Keratinocyte (primary cell): ENCODE measurements at regions not wholly inside any gene's neighbourhood (a gene's known extent, or its start where the extent isn't known, plus 50 kb on each side); places are given as distances from the start of the nearest gene placed in this dataset.

Source experiments
- EZH2 ChIP-seq: IDR thresholded peaks from one replicate; pipeline ENCODE4 v1.6.1; 2012; ENCODE audit warnings: inconsistent platforms, mild to moderate bottlenecking, low read length, moderate library complexity
- TF ChIP-seq, protein P1 (sequence below), 3 experiments: IDR thresholded peaks in 1 of 3; conservative IDR thresholded peaks in 1 of 3; optimal IDR thresholded peaks in 1 of 3; 2 replicates in 2 of 3; 3 replicates in 1 of 3; pipeline versions ENCODE3 to v1.5.1; 2011; ENCODE audit warnings: low read length in 3 of 3, mild to moderate bottlenecking in 3 of 3, moderate library complexity in 2 of 3, control low read depth in 1 of 3, inconsistent platforms in 1 of 3; ENCODE audit not compliant: insufficient read depth in 2 of 3; ENCODE audit errors: extremely low read depth in 1 of 3

DNA sequence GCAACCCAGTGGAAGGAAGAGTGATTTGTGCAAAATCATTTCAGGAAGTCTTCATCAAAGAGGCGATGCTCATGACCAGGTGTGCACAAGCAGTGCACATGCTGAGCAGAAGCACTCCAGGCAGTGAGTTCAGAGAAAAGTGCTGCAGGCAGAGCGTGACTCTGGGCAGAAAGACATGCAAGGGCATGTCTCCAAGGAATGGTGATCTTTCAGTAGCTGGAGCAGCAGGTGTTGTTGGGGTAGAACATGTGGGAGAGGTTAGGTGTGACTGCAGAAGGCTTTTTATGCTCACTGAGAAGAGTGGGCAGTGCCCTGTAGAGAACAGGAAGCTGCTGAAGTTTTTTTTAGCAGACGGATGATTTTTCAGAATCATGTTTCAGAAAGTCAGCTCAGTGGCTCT, 545.4 kb upstream of the TLE4 start:
- TF ChIP-seq, protein P1, sequence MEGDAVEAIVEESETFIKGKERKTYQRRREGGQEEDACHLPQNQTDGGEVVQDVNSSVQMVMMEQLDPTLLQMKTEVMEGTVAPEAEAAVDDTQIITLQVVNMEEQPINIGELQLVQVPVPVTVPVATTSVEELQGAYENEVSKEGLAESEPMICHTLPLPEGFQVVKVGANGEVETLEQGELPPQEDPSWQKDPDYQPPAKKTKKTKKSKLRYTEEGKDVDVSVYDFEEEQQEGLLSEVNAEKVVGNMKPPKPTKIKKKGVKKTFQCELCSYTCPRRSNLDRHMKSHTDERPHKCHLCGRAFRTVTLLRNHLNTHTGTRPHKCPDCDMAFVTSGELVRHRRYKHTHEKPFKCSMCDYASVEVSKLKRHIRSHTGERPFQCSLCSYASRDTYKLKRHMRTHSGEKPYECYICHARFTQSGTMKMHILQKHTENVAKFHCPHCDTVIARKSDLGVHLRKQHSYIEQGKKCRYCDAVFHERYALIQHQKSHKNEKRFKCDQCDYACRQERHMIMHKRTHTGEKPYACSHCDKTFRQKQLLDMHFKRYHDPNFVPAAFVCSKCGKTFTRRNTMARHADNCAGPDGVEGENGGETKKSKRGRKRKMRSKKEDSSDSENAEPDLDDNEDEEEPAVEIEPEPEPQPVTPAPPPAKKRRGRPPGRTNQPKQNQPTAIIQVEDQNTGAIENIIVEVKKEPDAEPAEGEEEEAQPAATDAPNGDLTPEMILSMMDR (optimal IDR thresholded peaks at IDR 0.05 in 1 of 3, IDR thresholded peaks at IDR 0.05 in 1 of 3, conservative IDR thresholded peaks at IDR 0.05 in 1 of 3; ENCODE audit: extremely low read depth in 1 of 3, insufficient read depth in 2 of 3, low read length in 3 of 3), result no peak
- TF ChIP-seq EZH2, result no peak
